ENCODE measurements at regions not wholly inside any gene's neighbourhood (a gene's known extent, or its start where the extent isn't known, plus 50 kb on each side); places are given as distances from the start of the nearest gene placed in this dataset.

- no peak for TF ChIP-seq POLR2AphosphoS5 (IDR thresholded peaks at IDR 0.05; ENCODE audit: borderline replicate concordance, low read depth, low read length)
- TF ChIP-seq EZH2 (IDR thresholded peaks at IDR 0.05) = no peak
Observed at GRCh38 chr17:69773081-69773480, 301.9 kb upstream of the KCNJ16 start.
